ENCODE measurements at regions not wholly inside any gene's neighbourhood (a gene's known extent, or its start where the extent isn't known, plus 50 kb on each side); places are given as distances from the start of the nearest gene placed in this dataset.
"Not testable (repeated sequence)": the region's sequence is repeated elsewhere in the genome, so short reads cannot be mapped to it uniquely, and the experiment has no call there.

GRCh38 chr1:85525591-85525991 is 55.0 kb upstream of the CCN1 start:
- TF ChIP-seq HCFC1 (IDR thresholded peaks at IDR 0.05; ENCODE audit: low read depth, low read length); SP1 (IDR thresholded peaks at IDR 0.05); SP1 (CRISPR knock-in tag; IDR thresholded peaks at IDR 0.05); ZBTB21 (CRISPR knock-in tag; IDR thresholded peaks at IDR 0.05); SNAI1 (CRISPR knock-in tag; IDR thresholded peaks at IDR 0.05; ENCODE audit: borderline replicate concordance); ZNF512 (CRISPR knock-in tag; IDR thresholded peaks at IDR 0.05); ZBTB33 (CRISPR knock-in tag; IDR thresholded peaks at IDR 0.05); HNF4A (CRISPR knock-in tag; IDR thresholded peaks at IDR 0.05); SALL2 (CRISPR knock-in tag; IDR thresholded peaks at IDR 0.05); RBAK (CRISPR knock-in tag; IDR thresholded peaks at IDR 0.05); FOXA1 (IDR thresholded peaks at IDR 0.05); FOXA1 (CRISPR knock-in tag; IDR thresholded peaks at IDR 0.05); ZNF496 (CRISPR knock-in tag; IDR thresholded peaks at IDR 0.05; ENCODE audit: insufficient replicate concordance); ZNF354B (CRISPR knock-in tag; IDR thresholded peaks at IDR 0.05); JUN (CRISPR knock-in tag; IDR thresholded peaks at IDR 0.05); ZNF235 (CRISPR knock-in tag; IDR thresholded peaks at IDR 0.05; ENCODE audit: borderline replicate concordance): not testable (repeated sequence)
